ENCODE measurements at regions not wholly inside any gene's neighbourhood (a gene's known extent, or its start where the extent isn't known, plus 50 kb on each side); places are given as distances from the start of the nearest gene placed in this dataset.

DNA sequence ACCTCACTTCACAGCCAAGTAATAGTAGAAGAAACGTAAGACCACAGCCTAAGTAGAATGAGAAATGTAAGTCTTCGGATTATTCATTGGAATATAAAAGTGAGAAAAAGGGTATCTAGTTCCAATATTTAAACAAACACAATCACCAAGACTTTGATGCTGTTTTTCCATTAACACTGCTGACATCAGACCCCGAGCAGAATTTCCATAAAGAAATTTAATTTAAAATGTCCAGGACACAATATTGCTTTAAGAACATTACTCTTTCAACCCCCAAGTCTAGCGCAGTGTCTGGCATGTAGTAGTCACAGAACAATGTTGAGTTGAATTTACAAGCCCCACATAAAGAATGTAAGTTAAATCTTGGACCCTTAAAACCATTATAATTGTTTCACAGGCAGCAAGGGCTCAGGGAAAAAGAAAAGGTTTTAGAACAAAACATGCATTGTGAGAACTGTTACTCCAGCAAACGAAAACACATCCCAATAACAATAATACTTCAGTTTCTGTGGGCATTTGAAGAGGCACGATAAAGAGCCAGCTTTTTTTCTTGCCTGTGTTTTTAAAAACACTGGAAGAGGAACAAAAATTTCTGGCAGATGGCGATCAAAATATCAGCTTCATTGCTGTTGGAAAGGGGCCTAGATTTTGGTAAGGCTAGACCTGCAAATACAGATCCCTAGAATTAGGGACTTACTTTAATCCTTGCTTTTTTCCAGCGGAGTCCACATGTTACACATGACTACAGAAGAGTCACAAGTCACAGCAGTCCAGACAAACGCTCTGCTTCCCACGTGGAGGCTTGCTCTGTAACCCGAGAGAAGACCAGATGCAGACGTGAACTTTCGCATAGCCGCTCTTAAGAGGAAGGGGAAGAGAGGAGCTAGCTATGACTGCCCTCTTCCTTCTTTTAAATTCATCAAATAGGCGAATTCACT lies 77.9 kb upstream of the IGSF10 start:
- BruUV-seq (replicated peaks) = TSS peak; percentile 67
- peak overlapping the region in 1 of 2 experiments; percentile 52; a peak in 2 of 4 replicates for H3K9ac ChIP-seq (ENCODE audit: insufficient read depth in 1 of 2, low read depth in 2 of 2, low read length in 2 of 2)
- FAIRE-seq = no peak
- H3K4me2 ChIP-seq (ENCODE audit: insufficient read depth, low read length) = peak overlapping the region; percentile 38
- no peaks in the 10 kb centered on the region for H3K27me3 ChIP-seq (ENCODE audit: control insufficient read depth in 2 of 2, insufficient read depth in 2 of 2, low read length in 2 of 2)
- H2AFZ ChIP-seq (ENCODE audit: low read depth, low read length) = peak overlapping the region; percentile 93
- H3K9me3 ChIP-seq (replicated peaks; ENCODE audit: control insufficient read depth, insufficient read depth, low read depth, low read length) = no peaks in the 10 kb centered on the region
- ChIA-PET POLR2A (interaction anchor here (1.0 to 1.3 kb wide), 2 partner anchors 14 to 36 kb away, joined by 3 read pairs; no protein-coding TSS in a partner anchor), CTCF (ENCODE audit: low intra/inter-chr PET ratio) (no interaction called here)
- ATAC-seq = peak; percentile 73
- DNase-seq (ENCODE audit: extremely low read depth in 1 of 4, low spot score in 3 of 4) = peak in 3 of 4 experiments; percentile 8 to 49 (median 27)
- H3K4me1 ChIP-seq (replicated peaks in 1 of 2; ENCODE audit: control insufficient read depth in 2 of 2, insufficient read depth in 2 of 2, low read length in 2 of 2) = peaks cover 7 to 12% of the 10 kb centered on the region in 2 experiments; a peak in 4 of 5 replicates
- H3K4me3 ChIP-seq = no peak overlapping the region
- peak overlapping the region; percentile 15; the same call in 1 of the 3 replicates for H3K27ac ChIP-seq (ENCODE audit: extremely low read depth, low read depth, low read length)
- in situ Hi-C loops (cut with MboI) (no loop called here), intact Hi-C loops (cut with micrococcal nuclease) (no loop called here)
- H3K9me1 ChIP-seq (ENCODE audit: control insufficient read depth, insufficient read depth, low read length) = no peaks in the 10 kb centered on the region
- no peaks in the 10 kb centered on the region for H3K36me3 ChIP-seq (ENCODE audit: control insufficient read depth, insufficient read depth, low read length)
- no peaks in the 10 kb centered on the region for H4K20me1 ChIP-seq (replicated peaks; ENCODE audit: control insufficient read depth, insufficient read depth, low read length)
- no peaks in the 10 kb centered on the region for H3K79me2 ChIP-seq (ENCODE audit: control insufficient read depth, insufficient read depth, low read length)
- 11% methylated on average over 15 of the region's 15 CpGs for WGBS (ENCODE audit: insufficient coverage, low coverage, missing lambda C conversion rate)
- TF ChIP-seq, protein P1, sequence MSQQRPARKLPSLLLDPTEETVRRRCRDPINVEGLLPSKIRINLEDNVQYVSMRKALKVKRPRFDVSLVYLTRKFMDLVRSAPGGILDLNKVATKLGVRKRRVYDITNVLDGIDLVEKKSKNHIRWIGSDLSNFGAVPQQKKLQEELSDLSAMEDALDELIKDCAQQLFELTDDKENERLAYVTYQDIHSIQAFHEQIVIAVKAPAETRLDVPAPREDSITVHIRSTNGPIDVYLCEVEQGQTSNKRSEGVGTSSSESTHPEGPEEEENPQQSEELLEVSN (IDR thresholded peaks at IDR 0.05; ENCODE audit: borderline replicate concordance in 1 of 2, extremely low read depth in 1 of 2, insufficient read depth in 1 of 2, insufficient read length in 1 of 2, low read depth in 1 of 2, low read length in 1 of 2, poor library complexity in 1 of 2, severe bottlenecking in 1 of 2) = peak; percentile 45 to 63
- TF ChIP-seq, protein P2, sequence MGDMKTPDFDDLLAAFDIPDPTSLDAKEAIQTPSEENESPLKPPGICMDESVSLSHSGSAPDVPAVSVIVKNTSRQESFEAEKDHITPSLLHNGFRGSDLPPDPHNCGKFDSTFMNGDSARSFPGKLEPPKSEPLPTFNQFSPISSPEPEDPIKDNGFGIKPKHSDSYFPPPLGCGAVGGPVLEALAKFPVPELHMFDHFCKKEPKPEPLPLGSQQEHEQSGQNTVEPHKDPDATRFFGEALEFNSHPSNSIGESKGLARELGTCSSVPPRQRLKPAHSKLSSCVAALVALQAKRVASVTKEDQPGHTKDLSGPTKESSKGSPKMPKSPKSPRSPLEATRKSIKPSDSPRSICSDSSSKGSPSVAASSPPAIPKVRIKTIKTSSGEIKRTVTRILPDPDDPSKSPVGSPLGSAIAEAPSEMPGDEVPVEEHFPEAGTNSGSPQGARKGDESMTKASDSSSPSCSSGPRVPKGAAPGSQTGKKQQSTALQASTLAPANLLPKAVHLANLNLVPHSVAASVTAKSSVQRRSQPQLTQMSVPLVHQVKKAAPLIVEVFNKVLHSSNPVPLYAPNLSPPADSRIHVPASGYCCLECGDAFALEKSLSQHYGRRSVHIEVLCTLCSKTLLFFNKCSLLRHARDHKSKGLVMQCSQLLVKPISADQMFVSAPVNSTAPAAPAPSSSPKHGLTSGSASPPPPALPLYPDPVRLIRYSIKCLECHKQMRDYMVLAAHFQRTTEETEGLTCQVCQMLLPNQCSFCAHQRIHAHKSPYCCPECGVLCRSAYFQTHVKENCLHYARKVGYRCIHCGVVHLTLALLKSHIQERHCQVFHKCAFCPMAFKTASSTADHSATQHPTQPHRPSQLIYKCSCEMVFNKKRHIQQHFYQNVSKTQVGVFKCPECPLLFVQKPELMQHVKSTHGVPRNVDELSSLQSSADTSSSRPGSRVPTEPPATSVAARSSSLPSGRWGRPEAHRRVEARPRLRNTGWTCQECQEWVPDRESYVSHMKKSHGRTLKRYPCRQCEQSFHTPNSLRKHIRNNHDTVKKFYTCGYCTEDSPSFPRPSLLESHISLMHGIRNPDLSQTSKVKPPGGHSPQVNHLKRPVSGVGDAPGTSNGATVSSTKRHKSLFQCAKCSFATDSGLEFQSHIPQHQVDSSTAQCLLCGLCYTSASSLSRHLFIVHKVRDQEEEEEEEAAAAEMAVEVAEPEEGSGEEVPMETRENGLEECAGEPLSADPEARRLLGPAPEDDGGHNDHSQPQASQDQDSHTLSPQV (IDR thresholded peaks at IDR 0.05) = 0 out of 2 replicates have a peak, but pooled peaks have one; percentile 36
